Upper lobe of left lung (tissue), 4 donors: ENCODE measurements at regions not wholly inside any gene's neighbourhood (a gene's known extent, or its start where the extent isn't known, plus 50 kb on each side); places are given as distances from the start of the nearest gene placed in this dataset.

Source experiments
- POLR2AphosphoS5 ChIP-seq, 2 donors: sonication (generic); formaldehyde crosslinking; IDR thresholded peaks; one replicate each; pipeline ENCODE4 v1.5.1; 2017; ENCODE audit warnings: antibody characterized with exemption in 2 of 2
- TF ChIP-seq, protein P1 (sequence below), 6 experiments: fragments of 450-650 bp in 4 of 6; fragments of 200-600 bp in 2 of 6; sonication (generic) in 2 of 6; IDR thresholded peaks; one replicate each; pipeline ENCODE4 v1.5.1; 2016 to 2019; ENCODE audit warnings: antibody characterized with exemption in 6 of 6

DNA sequence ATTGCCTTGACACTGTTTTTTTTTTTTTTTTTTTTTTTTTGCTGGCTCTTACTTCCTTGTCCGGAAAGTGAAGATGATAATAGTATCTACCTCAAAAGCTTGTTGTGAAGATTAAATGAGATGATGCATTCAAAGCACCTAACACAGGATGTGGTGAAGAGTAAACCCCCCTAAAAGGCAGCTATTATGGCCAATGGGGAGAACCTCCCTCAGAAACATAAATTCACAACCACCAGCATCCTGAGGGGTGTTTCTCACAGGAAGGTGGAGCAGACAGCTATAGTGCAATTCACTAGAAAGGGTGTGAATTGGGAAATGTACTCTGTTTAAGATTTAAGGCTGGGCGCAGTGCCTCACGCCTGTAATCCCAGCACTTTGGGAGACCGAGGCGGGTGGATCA lies 85.4 kb upstream of the CRY1 start:
- TF ChIP-seq, protein P1, sequence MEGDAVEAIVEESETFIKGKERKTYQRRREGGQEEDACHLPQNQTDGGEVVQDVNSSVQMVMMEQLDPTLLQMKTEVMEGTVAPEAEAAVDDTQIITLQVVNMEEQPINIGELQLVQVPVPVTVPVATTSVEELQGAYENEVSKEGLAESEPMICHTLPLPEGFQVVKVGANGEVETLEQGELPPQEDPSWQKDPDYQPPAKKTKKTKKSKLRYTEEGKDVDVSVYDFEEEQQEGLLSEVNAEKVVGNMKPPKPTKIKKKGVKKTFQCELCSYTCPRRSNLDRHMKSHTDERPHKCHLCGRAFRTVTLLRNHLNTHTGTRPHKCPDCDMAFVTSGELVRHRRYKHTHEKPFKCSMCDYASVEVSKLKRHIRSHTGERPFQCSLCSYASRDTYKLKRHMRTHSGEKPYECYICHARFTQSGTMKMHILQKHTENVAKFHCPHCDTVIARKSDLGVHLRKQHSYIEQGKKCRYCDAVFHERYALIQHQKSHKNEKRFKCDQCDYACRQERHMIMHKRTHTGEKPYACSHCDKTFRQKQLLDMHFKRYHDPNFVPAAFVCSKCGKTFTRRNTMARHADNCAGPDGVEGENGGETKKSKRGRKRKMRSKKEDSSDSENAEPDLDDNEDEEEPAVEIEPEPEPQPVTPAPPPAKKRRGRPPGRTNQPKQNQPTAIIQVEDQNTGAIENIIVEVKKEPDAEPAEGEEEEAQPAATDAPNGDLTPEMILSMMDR (IDR thresholded peaks at IDR 0.05): no peak
- no peak for TF ChIP-seq POLR2AphosphoS5 (IDR thresholded peaks at IDR 0.05)
